ENCODE measurements at regions not wholly inside any gene's neighbourhood (a gene's known extent, or its start where the extent isn't known, plus 50 kb on each side); places are given as distances from the start of the nearest gene placed in this dataset.

- Mint-ChIP-seq H3K36me3 (peaks cover 6% of the 10 kb centered on the region), H3K27me3 (peaks cover 26% of the 10 kb centered on the region), H3K4me1 (peaks cover 23% of the 10 kb centered on the region), H3K27ac (no peak overlapping the region), H3K9me3 (ENCODE audit: low read depth) (no peaks in the 10 kb centered on the region), H3K4me3 (no peak overlapping the region)
- ATAC-seq (no peak), DNase-seq (no peak)
- CTCF ChIA-PET = no interaction called here
Measured at GRCh38 chr6:106000935-106001334, 85.2 kb upstream of the PRDM1 start.

DNA sequence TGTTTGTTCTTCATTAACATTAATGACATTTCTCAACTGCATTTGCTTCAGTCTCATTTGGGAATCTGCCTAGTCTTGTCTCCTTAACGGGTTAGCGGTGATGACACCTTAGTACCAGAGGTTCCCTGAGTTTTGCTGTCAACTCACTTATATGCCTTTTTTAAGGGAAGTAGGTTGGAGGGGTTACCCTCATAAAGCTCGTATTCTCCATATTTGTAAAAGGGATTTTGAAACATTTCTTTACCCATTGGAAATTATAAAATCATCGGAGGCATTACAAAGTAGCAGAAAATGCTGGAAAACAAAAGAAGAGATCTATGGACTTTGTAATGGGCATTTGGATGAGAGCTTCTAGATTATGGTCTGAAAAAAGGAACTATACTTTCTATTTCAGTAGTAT lies 88.7 kb upstream of the PRDM1 start:
- CTCF ChIA-PET = interaction anchor here (0.9 to 8.1 kb wide), 3 partner anchors 17 to 226 kb away, joined by 3 to 94 read pairs (median 4); no protein-coding TSS in a partner anchor
- H3K27me3 Mint-ChIP-seq = peaks cover 29% of the 10 kb centered on the region
- peaks cover 6% of the 10 kb centered on the region for H3K36me3 Mint-ChIP-seq
- H3K4me1 Mint-ChIP-seq = peaks cover 40% of the 10 kb centered on the region
- no peak overlapping the region for H3K4me3 Mint-ChIP-seq
- ATAC-seq (no peak), DNase-seq (no peak)
- H3K27ac Mint-ChIP-seq = no peak overlapping the region
- no peaks in the 10 kb centered on the region for H3K9me3 Mint-ChIP-seq (ENCODE audit: low read depth)

DNA sequence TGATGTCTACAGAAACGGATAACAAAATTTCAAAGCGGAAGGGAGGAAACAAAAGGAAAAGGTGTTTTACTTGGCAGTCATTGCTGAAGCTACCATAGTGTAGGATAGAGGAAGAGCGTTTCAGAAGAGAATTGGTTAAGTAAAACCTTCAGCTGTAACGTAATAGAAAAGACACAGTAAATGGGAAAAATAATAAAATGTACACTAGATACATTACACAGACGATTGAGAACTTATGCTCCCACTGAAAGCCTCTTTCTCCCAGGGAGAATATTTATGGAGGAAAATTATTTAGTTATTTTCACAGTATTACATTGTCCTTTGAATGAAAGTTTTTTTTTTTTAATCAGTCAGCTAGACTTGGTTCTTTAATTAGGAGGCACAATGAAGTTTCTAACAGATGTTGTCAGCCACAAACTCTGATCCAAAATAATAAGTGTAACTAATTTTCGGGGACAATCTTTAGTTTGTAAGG lies 90.7 kb upstream of the PRDM1 start:
- Mint-ChIP-seq H3K27me3 (peaks cover 18% of the 10 kb centered on the region), H3K9me3 (ENCODE audit: low read depth) (no peaks in the 10 kb centered on the region), H3K27ac (peak overlapping the region; percentile 94), H3K36me3 (peaks cover 7% of the 10 kb centered on the region), H3K4me1 (peaks cover 51% of the 10 kb centered on the region), H3K4me3 (peak overlapping the region; percentile 83)
- ATAC-seq (no peak), DNase-seq (no peak)
- CTCF ChIA-PET = interaction anchor here (0.6 to 8.1 kb wide), 7 partner anchors 15 to 352 kb away, joined by 3 to 94 read pairs (median 4); no protein-coding TSS in a partner anchor

GRCh38 chr6:105994591-105995390 lies 91.3 kb upstream of the PRDM1 start:
- H3K4me3 Mint-ChIP-seq = peak overlapping the region; percentile 83
- no peaks in the 10 kb centered on the region for H3K9me3 Mint-ChIP-seq (ENCODE audit: low read depth)
- H3K36me3 Mint-ChIP-seq = peaks cover 8% of the 10 kb centered on the region
- peak; percentile 71 for DNase-seq
- H3K4me1 Mint-ChIP-seq = peaks cover 58% of the 10 kb centered on the region
- CTCF ChIA-PET = interaction anchor here (0.8 to 8.1 kb wide), 15 partner anchors 9 to 563 kb away, joined by 3 to 94 read pairs (median 4); partner anchors contain the start of gene PRDM1
- peaks cover 18% of the 10 kb centered on the region for H3K27me3 Mint-ChIP-seq
- peak; percentile 24 for ATAC-seq
- peak overlapping the region; percentile 94 for H3K27ac Mint-ChIP-seq

DNA sequence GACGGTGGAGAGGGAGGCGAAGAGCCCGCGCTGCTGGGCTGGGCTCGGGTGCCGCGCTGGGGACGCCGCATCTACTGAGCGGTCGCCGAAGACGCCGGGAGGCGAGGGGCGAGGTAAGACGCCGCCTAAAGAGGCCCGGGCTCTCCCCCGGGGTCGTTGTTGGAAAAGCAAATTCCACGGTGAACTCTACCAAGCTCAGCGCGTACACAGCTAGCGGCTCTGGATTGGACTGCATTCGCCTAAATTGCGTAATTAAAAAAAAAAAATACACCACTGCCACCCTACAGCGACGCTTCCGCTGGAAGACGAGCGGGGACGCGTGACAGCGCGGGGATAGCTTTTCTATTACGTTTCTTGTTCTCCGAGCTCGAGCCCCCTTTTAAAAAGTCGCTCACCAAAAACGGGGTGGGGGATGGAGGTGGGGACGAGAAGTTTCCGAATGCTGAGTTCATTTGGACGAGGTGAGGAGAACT lies 92.0 kb upstream of the PRDM1 start:
- H3K4me3 Mint-ChIP-seq = peak overlapping the region; percentile 83
- H3K4me1 Mint-ChIP-seq = peaks cover 61% of the 10 kb centered on the region
- no peaks in the 10 kb centered on the region for H3K9me3 Mint-ChIP-seq (ENCODE audit: low read depth)
- CTCF ChIA-PET = interaction anchor here (0.8 to 8.1 kb wide), 15 partner anchors 8 to 563 kb away, joined by 3 to 94 read pairs (median 4); partner anchors contain the start of gene PRDM1
- H3K27me3 Mint-ChIP-seq = peaks cover 18% of the 10 kb centered on the region
- peak; percentile 75 for DNase-seq
- H3K36me3 Mint-ChIP-seq = peaks cover 6% of the 10 kb centered on the region
- ATAC-seq = peak; percentile 60
- H3K27ac Mint-ChIP-seq = peak overlapping the region; percentile 94

- H3K27ac Mint-ChIP-seq = peak overlapping the region; percentile 94
- H3K9me3 Mint-ChIP-seq (ENCODE audit: low read depth) = no peaks in the 10 kb centered on the region
- CTCF ChIA-PET = interaction anchor here (0.8 to 8.1 kb wide), 25 partner anchors 8 to 561 kb away, joined by 3 to 94 read pairs (median 4); partner anchors contain the start of gene PRDM1
- peaks cover 6% of the 10 kb centered on the region for H3K36me3 Mint-ChIP-seq
- H3K27me3 Mint-ChIP-seq = peaks cover 18% of the 10 kb centered on the region
- no peak for DNase-seq
- H3K4me1 Mint-ChIP-seq = peaks cover 61% of the 10 kb centered on the region
- ATAC-seq = no peak
- peak overlapping the region; percentile 83 for H3K4me3 Mint-ChIP-seq
Measured at GRCh38 chr6:105993341-105994117, 92.6 kb upstream of the PRDM1 start.

DNA sequence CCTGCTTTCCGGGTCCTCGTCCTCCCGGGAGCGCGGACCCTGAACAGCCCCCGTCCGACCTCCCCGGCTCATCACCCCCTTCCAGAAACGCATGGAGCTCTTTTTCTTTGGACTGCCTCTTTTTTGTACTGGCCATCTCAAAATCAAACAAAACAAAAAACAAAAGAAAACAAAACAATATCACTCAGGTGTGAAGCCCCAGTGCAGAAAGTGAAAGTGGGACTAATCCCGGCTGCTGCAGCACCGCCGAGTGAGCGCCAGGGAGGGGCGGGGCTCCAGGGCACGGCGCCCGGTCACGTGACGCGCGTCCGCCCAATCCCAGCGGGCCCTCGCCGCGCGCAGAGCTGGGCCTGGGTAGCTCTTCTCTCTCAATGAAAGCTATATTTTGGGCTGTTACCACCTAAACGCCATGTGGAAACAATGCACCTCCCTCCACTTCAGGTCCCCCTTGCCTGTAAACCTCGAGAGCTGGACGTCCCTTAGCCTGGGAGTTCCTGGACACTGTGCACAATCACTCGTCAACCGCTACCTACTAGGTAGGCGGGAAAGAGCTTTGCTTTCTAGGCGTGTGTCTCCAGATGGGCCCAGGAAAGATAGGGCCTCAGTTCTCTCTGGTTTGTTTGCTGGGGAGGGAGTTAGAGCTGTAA lies 93.7 kb upstream of the PRDM1 start:
- CTCF ChIA-PET = interaction anchor here (0.7 to 8.1 kb wide), 26 partner anchors 11 to 560 kb away, joined by 3 to 94 read pairs (median 4); partner anchors contain the start of gene PRDM1
- Mint-ChIP-seq H3K27ac (peak overlapping the region; percentile 94), H3K4me1 (peaks cover 65% of the 10 kb centered on the region), H3K4me3 (peak overlapping the region; percentile 83), H3K27me3 (peaks cover 10% of the 10 kb centered on the region), H3K9me3 (ENCODE audit: low read depth) (no peaks in the 10 kb centered on the region), H3K36me3 (peaks cover 9% of the 10 kb centered on the region)
- ATAC-seq (peak; percentile 84), DNase-seq (peak; percentile 93)

- H3K27ac Mint-ChIP-seq = peak overlapping the region; percentile 94
- peaks cover 13% of the 10 kb centered on the region for H3K36me3 Mint-ChIP-seq
- peak overlapping the region; percentile 83 for H3K4me3 Mint-ChIP-seq
- H3K9me3 Mint-ChIP-seq (ENCODE audit: low read depth) = no peaks in the 10 kb centered on the region
- H3K27me3 Mint-ChIP-seq = peaks cover 7% of the 10 kb centered on the region
- peaks cover 67% of the 10 kb centered on the region for H3K4me1 Mint-ChIP-seq
- CTCF ChIA-PET = interaction anchor here (0.7 to 8.1 kb wide), 22 partner anchors 11 to 559 kb away, joined by 3 to 94 read pairs (median 4); partner anchors contain the start of gene PRDM1
- peak; percentile 13 for ATAC-seq
- DNase-seq = peak; percentile 60
Measured at GRCh38 chr6:105991561-105992314, 94.4 kb upstream of the PRDM1 start.

GRCh38 chr6:105990151-105990550 lies 96.0 kb upstream of the PRDM1 start:
- Mint-ChIP-seq H3K36me3 (peaks cover 14% of the 10 kb centered on the region), H3K4me1 (peaks cover 69% of the 10 kb centered on the region), H3K27ac (no peak overlapping the region), H3K27me3 (no peaks in the 10 kb centered on the region), H3K9me3 (ENCODE audit: low read depth) (no peaks in the 10 kb centered on the region), H3K4me3 (no peak overlapping the region)
- CTCF ChIA-PET = interaction anchor here (1.0 to 8.1 kb wide), 6 partner anchors 10 to 558 kb away, joined by 3 to 94 read pairs (median 5); partner anchors contain the start of gene PRDM1
- DNase-seq (no peak), ATAC-seq (no peak)

GRCh38 chr6:105988812-105989577 lies 97.1 kb upstream of the PRDM1 start:
- peaks cover 74% of the 10 kb centered on the region for H3K4me1 Mint-ChIP-seq
- H3K9me3 Mint-ChIP-seq (ENCODE audit: low read depth) = no peaks in the 10 kb centered on the region
- ATAC-seq = no peak
- no peak overlapping the region for H3K27ac Mint-ChIP-seq
- H3K36me3 Mint-ChIP-seq = peaks cover 22% of the 10 kb centered on the region
- DNase-seq = no peak
- CTCF ChIA-PET = interaction anchor here (1.2 to 2.1 kb wide), 3 partner anchors 94 to 557 kb away, joined by 3 to 7 read pairs (median 5); partner anchors contain the start of gene PRDM1
- no peaks in the 10 kb centered on the region for H3K27me3 Mint-ChIP-seq
- no peak overlapping the region for H3K4me3 Mint-ChIP-seq

GRCh38 chr6:105988321-105988720 lies 97.8 kb upstream of the PRDM1 start:
- Mint-ChIP-seq H3K27me3 (no peaks in the 10 kb centered on the region), H3K36me3 (peaks cover 23% of the 10 kb centered on the region), H3K4me1 (peaks cover 74% of the 10 kb centered on the region), H3K27ac (no peak overlapping the region), H3K4me3 (no peak overlapping the region), H3K9me3 (ENCODE audit: low read depth) (no peaks in the 10 kb centered on the region)
- DNase-seq = no peak
- no peak for ATAC-seq
- CTCF ChIA-PET = no interaction called here
